NAMALWA (cell line): ENCODE measurements at regions not wholly inside any gene's neighbourhood (a gene's known extent, or its start where the extent isn't known, plus 50 kb on each side); places are given as distances from the start of the nearest gene placed in this dataset.
A peak's percentile ranks its signal among the peaks of the same experiment; 100 is the strongest.

Experiments used
- DNase-seq: peaks from one replicate; pipeline ENCODE4 v3.0.0-alpha.2; 2015; ENCODE audit warnings: low spot score

- no peak for DNase-seq
Observed at GRCh38 chr5:9919306-9920030, 289.3 kb upstream of the TAS2R1 start.

GRCh38 chr5:9905661-9906060 is 275.5 kb upstream of the TAS2R1 start:
- no peak for DNase-seq

- DNase-seq = no peak
Observed at GRCh38 chr5:9903801-9904200, 273.6 kb upstream of the TAS2R1 start.

DNA sequence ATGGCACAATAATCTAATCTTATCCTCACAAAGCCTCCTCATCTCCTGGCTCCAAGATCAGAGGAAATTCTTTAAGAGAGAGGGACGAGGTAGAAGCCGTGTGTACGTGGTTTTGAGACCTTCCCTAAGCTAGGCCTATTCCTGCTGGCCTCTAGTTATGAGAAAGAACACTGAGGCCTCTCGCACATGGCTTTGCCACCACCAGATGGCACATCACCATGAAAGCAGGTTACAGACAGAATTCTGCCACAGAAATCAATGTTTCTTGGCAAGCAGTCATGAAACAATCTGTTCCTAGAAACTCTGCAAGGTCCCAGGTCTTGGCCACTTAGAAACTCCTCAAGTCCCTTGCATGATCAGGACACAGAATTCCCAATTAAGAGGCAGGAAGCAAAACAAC is 268.2 kb upstream of the TAS2R1 start:
- DNase-seq = peak; percentile 51

DNA sequence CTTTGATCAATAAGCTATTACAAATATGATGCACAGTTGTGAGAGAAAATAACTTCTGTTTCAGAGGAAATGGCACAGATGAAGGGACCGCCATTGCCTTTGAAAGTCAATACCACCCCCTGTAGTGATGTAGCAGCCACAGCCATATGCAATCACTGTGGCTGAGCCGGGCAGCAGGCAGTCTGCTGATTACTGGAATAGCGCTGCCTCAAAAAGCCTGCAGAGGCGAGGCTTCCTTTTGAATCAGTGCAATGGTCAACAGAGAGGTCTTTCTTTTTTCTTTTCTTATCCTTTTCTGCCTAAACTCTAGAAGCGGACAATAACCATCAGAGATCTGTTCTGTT is 265.1 kb upstream of the TAS2R1 start:
- DNase-seq = no peak

DNA sequence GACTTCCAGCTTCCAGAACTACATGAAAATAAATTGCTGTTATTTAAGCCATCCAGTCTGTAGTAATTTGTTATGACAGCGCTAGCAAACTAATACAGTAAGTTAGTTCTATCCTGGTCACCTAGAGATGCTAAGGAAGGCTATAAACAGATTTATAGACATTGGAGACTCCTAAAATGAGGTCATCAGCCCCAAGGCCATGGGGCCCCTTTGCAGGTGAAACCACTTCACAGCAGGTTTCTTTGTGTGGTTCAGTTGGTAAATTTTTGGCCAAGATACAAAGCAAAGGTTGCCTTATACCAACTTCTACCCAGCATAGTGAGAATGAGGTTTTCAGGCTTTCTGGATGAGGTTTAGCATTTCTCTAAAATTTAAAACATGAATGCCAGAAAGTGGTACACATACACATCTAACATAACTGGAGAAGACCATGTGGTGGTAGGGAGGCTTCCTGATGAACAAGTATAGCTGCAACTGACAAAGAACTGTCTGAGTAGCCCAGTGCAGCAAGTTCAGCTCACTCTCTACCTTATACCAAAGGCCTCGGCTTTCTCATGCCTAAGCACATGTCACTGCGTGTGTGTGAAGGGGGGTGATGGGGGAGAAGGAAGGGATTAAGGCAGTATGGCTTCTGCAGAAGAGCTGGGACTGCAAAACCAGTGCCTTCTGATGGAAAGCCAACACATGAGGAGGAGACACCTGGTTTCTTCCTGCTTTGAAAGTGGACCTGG is 264.6 kb upstream of the TAS2R1 start:
- DNase-seq = no peak

- no peak for DNase-seq
Observed at GRCh38 chr5:9892696-9893095, 262.5 kb upstream of the TAS2R1 start.

- no peak for DNase-seq
Observed at GRCh38 chr5:9889511-9889910, 259.4 kb upstream of the TAS2R1 start.

DNA sequence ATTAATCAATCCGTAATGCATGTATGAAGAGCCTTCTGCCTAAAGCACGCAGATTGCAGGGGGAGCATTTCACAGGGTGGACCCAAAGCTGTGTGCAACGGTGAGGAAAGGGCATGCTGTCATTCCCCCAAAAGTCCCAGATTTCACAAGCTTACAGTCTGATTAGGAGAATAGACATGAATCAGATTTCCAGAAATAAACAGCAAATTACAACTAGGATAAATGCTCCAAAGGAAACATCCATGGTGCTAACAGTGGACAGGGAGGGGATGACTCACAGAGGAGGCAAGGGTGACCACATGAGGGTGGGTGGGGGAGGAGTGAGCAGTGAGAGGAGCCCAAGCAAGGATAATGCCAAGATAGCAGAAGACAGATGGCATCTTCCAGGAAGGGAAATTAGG is 258.4 kb upstream of the TAS2R1 start:
- no peak for DNase-seq

DNA sequence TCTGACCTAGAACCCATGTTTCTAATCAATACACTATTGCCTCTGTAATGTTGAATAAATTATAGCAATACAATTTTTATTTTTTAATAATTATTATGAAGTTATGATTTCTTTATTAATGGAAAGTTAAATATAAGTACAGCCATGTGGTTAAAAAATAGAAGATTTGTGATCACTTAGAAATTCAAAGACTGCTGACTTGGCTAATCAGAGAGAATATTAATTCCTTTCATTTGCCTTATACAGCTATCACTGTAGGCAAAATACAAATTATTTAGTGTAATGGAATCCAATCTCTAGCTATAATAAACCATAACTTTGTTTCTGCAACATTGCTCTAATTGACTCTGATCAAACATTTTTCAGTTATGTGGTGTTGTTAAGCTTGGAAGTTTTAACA is 255.0 kb upstream of the TAS2R1 start:
- DNase-seq = no peak

DNA sequence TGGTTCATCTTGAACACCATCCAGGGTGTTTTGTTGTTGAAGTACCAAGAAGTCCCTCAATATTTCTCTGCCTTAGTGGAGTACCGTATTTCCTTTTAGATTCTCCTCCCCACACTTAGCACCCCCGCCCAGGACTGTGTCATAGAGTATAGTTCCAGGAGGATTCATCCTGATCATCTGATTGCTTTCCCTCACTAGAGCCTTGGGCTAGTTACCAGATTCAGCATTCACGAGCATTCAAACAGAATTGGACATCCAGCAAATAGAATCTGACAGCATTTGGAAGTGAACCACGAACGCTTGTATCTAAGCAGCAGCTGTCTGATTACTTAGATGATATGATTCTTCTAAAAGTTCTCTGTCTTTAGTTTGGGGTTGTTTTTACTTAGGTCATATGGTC is 248.1 kb upstream of the TAS2R1 start:
- DNase-seq = no peak

DNA sequence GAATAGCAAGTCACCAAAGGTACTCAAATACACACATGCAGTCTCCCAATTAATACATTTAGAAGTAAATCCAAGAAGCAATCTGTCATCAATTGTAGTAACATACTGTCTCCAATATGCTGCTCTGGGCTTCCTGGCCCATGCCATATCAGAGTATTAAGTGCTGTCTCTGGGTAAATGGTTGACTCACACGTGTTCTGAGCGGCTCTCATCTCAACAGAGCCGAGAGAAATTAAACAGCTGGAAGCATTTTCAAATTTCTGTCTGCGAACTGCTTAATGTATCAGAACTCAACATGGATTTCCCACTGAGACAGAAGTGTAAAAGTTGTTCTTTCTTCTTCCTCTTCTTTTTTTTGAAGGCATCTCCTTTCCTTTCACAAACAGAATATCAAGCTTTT is 247.3 kb upstream of the TAS2R1 start:
- no peak for DNase-seq

- no peak for DNase-seq
Observed at GRCh38 chr5:9876451-9876850, 246.3 kb upstream of the TAS2R1 start.

DNA sequence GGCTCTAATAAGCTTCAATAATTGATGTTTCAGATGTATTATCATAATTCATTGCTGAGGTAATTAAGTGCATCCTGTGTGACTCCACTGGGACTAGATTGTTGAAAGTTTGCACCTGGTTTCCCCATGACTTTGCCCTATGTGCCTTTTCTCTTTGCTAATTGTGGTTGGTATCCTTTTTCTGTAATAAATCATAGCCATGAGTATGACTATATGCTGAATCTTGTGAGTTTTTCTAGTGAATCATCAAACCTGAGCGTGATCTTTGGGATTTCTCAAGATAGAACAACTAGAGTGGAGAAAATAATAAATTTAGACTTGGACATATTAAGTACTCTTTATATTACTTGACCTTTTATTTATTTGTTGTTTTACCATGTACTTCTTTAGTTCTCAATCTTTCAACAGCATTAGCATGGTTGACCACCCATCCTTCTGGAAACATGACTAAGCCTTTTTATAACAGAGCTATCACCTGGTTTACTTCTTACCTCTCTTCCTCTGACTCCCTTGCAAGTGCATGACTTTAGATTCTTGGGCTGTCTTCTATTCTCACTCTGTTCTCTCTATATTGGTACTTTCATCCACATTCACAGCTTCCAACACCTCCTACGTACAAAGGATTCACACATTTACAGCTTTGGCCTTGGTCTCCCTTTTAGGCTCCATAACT is 239.6 kb upstream of the TAS2R1 start:
- DNase-seq = no peak

GRCh38 chr5:9865574-9865973 is 235.4 kb upstream of the TAS2R1 start:
- no peak for DNase-seq

GRCh38 chr5:9864791-9865190 is 234.6 kb upstream of the TAS2R1 start:
- no peak for DNase-seq

GRCh38 chr5:9863486-9863885 is 233.3 kb upstream of the TAS2R1 start:
- DNase-seq = no peak

GRCh38 chr5:9861666-9862256 is 231.6 kb upstream of the TAS2R1 start:
- DNase-seq = no peak

DNA sequence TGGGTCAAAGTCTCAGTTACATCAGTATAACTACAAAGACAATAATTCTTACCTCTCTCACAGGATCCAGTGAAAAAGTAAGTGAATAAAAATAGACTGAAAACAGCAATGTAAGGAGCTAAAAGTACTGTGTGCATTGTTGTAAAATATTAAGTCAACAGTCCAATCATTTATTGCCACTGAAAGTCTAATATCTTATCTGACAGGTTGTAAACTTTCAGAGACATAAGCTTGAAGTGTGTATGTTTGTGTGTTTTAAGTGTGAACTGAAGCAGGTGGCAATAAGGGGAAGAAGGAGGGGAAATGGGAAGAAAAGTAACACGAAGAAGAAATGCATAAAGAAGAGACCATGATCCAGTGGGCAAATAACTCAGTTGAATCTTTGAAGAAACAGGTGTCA is 229.7 kb upstream of the TAS2R1 start:
- DNase-seq = no peak

DNA sequence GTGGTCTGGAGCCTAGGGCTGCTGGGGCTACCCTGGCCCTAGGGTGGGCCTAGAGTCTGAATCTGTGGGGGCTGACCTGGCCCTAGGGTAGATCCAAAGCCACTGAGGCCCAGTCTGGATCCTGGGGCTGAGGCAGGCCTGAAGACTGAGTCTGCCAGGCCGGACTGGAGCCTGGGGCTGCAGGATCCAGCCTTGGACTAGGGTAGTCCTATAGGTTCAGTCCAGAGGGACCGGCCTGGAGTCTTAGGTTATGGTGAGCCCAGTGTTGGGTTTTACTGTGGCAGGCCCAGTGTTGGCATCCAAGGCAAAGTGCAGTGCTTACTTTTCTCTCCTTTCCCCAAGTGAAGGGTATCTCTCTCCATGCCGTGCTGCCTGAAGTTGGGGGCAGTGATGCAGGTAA is 227.9 kb upstream of the TAS2R1 start:
- DNase-seq = no peak

GRCh38 chr5:9853309-9853708 is 223.2 kb upstream of the TAS2R1 start:
- DNase-seq = no peak

GRCh38 chr5:9852671-9853070 is 222.5 kb upstream of the TAS2R1 start:
- no peak for DNase-seq

GRCh38 chr5:9851458-9851857 is 221.3 kb upstream of the TAS2R1 start:
- DNase-seq = no peak
